NCI-H1092 treated with DMSO at 0.1 percent for 48 hours (cell line): ENCODE measurements at regions not wholly inside any gene's neighbourhood (a gene's known extent, or its start where the extent isn't known, plus 50 kb on each side); places are given as distances from the start of the nearest gene placed in this dataset.
"Not testable (repeated sequence)": the region's sequence is repeated elsewhere in the genome, so short reads cannot be mapped to it uniquely, and the experiment has no call there.

ENCODE experiments used
- DNase-seq: peaks from one replicate; lab custom pipeline; 2025; lab: John Stamatoyannopoulos, UW

- no peak for DNase-seq
These were observed 170.5 kb downstream of the TOMM20 start for GRCh38 chr1:234958066-234958705.

- DNase-seq: peak; percentile 76
These were observed 171.1 kb downstream of the TOMM20 start for GRCh38 chr1:234957330-234958065.

GRCh38 chr1:234956821-234957329, 171.8 kb downstream of the TOMM20 start:
- peak; percentile 76 for DNase-seq

- DNase-seq: no peak
These were observed 173.4 kb downstream of the TOMM20 start for GRCh38 chr1:234955107-234955731.

GRCh38 chr1:234954613-234955012, 174.0 kb downstream of the TOMM20 start:
- DNase-seq: no peak

GRCh38 chr1:234953655-234954405, 174.8 kb downstream of the TOMM20 start:
- no peak for DNase-seq

GRCh38 chr1:234950598-234950997, 178.0 kb downstream of the TOMM20 start:
- no peak for DNase-seq

- DNase-seq: not testable (repeated sequence)
These were observed 179.1 kb downstream of the TOMM20 start for GRCh38 chr1:234949528-234949927.

- no peak for DNase-seq
These were observed 183.9 kb downstream of the TOMM20 start for GRCh38 chr1:234944439-234945344.

- peak; percentile 76 for DNase-seq
These were observed 184.7 kb downstream of the TOMM20 start for GRCh38 chr1:234943836-234944402.

- no peak for DNase-seq
These were observed 185.6 kb downstream of the TOMM20 start for GRCh38 chr1:234942879-234943506.

GRCh38 chr1:234942012-234942332, 186.7 kb downstream of the TOMM20 start:
- no peak for DNase-seq

- DNase-seq: no peak
These were observed 187.2 kb downstream of the TOMM20 start for GRCh38 chr1:234941321-234942011.

- DNase-seq: no peak
These were observed 187.8 kb downstream of the TOMM20 start for GRCh38 chr1:234940841-234941240.

GRCh38 chr1:234938924-234939323, 189.7 kb downstream of the TOMM20 start:
- no peak for DNase-seq

- DNase-seq: no peak
These were observed 190.5 kb downstream of the TOMM20 start for GRCh38 chr1:234938135-234938534.

- DNase-seq: no peak
These were observed 191.8 kb downstream of the TOMM20 start for GRCh38 chr1:234936612-234937389.

GRCh38 chr1:234934611-234935033, 194.0 kb downstream of the TOMM20 start:
- no peak for DNase-seq

GRCh38 chr1:234933475-234933874, 195.2 kb downstream of the TOMM20 start:
- DNase-seq: no peak
